GM10248 (cell line): ENCODE measurements at regions not wholly inside any gene's neighbourhood (a gene's known extent, or its start where the extent isn't known, plus 50 kb on each side); places are given as distances from the start of the nearest gene placed in this dataset.

ENCODE experiments used
- CTCF ChIA-PET: fragments of 300-600 bp; sonication (Branson Sonifier 250); formaldehyde crosslinking; extraction: SDS; loops from one replicate; lab custom pipeline; 2021; ENCODE audit warnings: antibody characterized with exemption; lab: Yijun Ruan, JAX
- POLR2A ChIA-PET: fragments of 350-650 bp; sonication (Branson Sonifier 250); formaldehyde crosslinking; extraction: SDS; loops from one replicate; lab custom pipeline; 2020; ENCODE audit warnings: antibody characterized with exemption; lab: Yijun Ruan, JAX
- DNase-seq: peaks from one replicate; pipeline ENCODE4 v3.0.0; 2012; ENCODE audit errors: extremely low spot score
- CTCF ChIP-seq: IDR thresholded peaks from 2 replicates; pipeline ENCODE4 v1.5.1; 2012; ENCODE audit warnings: mild to moderate bottlenecking, low read depth; ENCODE audit errors: extremely low read depth, missing control alignments, control extremely low read depth

- DNase-seq = no peak
- no peak for TF ChIP-seq CTCF
- CTCF ChIA-PET = interaction anchor here (2.9 kb wide), 1 partner anchor 27 kb away, joined by 8 read pairs; no protein-coding TSS in a partner anchor
- POLR2A ChIA-PET = no interaction called here
Observed at GRCh38 chr6:145451029-145451428, 284.3 kb downstream of the EPM2A start.

- no peak for TF ChIP-seq CTCF
- POLR2A ChIA-PET = no interaction called here
- CTCF ChIA-PET = no interaction called here
- DNase-seq = no peak
Observed at GRCh38 chr6:145453376-145453775, 281.9 kb downstream of the EPM2A start.

- ChIA-PET POLR2A (no interaction called here), CTCF (no interaction called here)
- TF ChIP-seq CTCF = no peak
- DNase-seq = no peak
Observed at GRCh38 chr6:145454006-145454405, 281.3 kb downstream of the EPM2A start.

GRCh38 chr6:145457556-145457955 lies 277.8 kb downstream of the EPM2A start:
- POLR2A ChIA-PET = no interaction called here
- CTCF ChIA-PET = no interaction called here
- TF ChIP-seq CTCF = no peak
- no peak for DNase-seq

- DNase-seq = no peak
- ChIA-PET POLR2A (no interaction called here), CTCF (no interaction called here)
- no peak for TF ChIP-seq CTCF
Observed at GRCh38 chr6:145468534-145468933, 266.8 kb downstream of the EPM2A start.

GRCh38 chr6:145469021-145469420 lies 266.3 kb downstream of the EPM2A start:
- TF ChIP-seq CTCF = no peak
- no peak for DNase-seq
- POLR2A ChIA-PET = no interaction called here
- CTCF ChIA-PET = no interaction called here
